Trophoblast cell (in vitro differentiated cells and primary cell): ENCODE measurements at regions not wholly inside any gene's neighbourhood (a gene's known extent, or its start where the extent isn't known, plus 50 kb on each side); places are given as distances from the start of the nearest gene placed in this dataset.
"Not testable (repeated sequence)": the region's sequence is repeated elsewhere in the genome, so short reads cannot be mapped to it uniquely, and the experiment has no call there.

Experiments used
- DNase-seq, 2 donors: peaks; one replicate each; pipeline ENCODE4 v3.0.0-alpha.2; 2016
- H2AFZ ChIP-seq: 2 replicates; pipeline ENCODE4 v1.6.1; 2013; ENCODE audit warnings: low read length, moderate library complexity, mild to moderate bottlenecking; ENCODE audit not compliant: insufficient read depth, poor library complexity
- H2AK5ac ChIP-seq: 2 replicates; pipeline ENCODE4 v1.6.1; 2013; ENCODE audit warnings: mild to moderate bottlenecking, low read length
- H2BK120ac ChIP-seq: 2 replicates; pipeline ENCODE4 v1.6.1; 2013; ENCODE audit warnings: low read length, mild to moderate bottlenecking, moderate library complexity; ENCODE audit not compliant: insufficient read depth, poor library complexity
- H2BK12ac ChIP-seq: 2 replicates; pipeline ENCODE4 v1.6.1; 2013; ENCODE audit warnings: mild to moderate bottlenecking, low read length, moderate library complexity
- H2BK5ac ChIP-seq: 2 replicates; pipeline ENCODE4 v1.6.1; 2013; ENCODE audit warnings: low read length, low read depth, moderate library complexity, mild to moderate bottlenecking; ENCODE audit not compliant: poor library complexity
- H3K14ac ChIP-seq: 2 replicates; pipeline ENCODE4 v1.6.1; 2013; ENCODE audit warnings: mild to moderate bottlenecking, low read length
- H3K18ac ChIP-seq: 2 replicates; pipeline ENCODE4 v1.6.1; 2013; ENCODE audit warnings: mild to moderate bottlenecking, low read length
- H3K23ac ChIP-seq: 2 replicates; pipeline ENCODE4 v1.6.1; 2013; ENCODE audit warnings: low read length
- H3K27ac ChIP-seq: 2 replicates; pipeline ENCODE4 v1.5.1; 2013; ENCODE audit warnings: low read depth, mild to moderate bottlenecking, inconsistent platforms, low read length, moderate library complexity
- H3K27me3 ChIP-seq: 2 replicates; pipeline ENCODE4 v1.6.1; 2013; ENCODE audit warnings: inconsistent platforms, mild to moderate bottlenecking, low read length, moderate library complexity; ENCODE audit not compliant: insufficient read depth
- H3K36me3 ChIP-seq, 2 experiments: 1 replicate in 1 of 2; 2 replicates in 1 of 2; pipeline ENCODE4 v1.6.1; 2013; ENCODE audit warnings: low read length in 2 of 2, mild to moderate bottlenecking in 2 of 2, moderate library complexity in 1 of 2; ENCODE audit not compliant: insufficient read depth in 2 of 2, control insufficient read depth in 1 of 2
- H3K4ac ChIP-seq: 2 replicates; pipeline ENCODE4 v1.6.1; 2013; ENCODE audit warnings: low read depth, mild to moderate bottlenecking, low read length, moderate library complexity
- H3K4me1 ChIP-seq, 2 experiments: 1 replicate in 1 of 2; 2 replicates in 1 of 2; pipeline ENCODE4 v1.6.1; 2013; ENCODE audit warnings: low read length in 2 of 2, mild to moderate bottlenecking in 2 of 2, moderate library complexity in 1 of 2; ENCODE audit not compliant: insufficient read depth in 2 of 2, control insufficient read depth in 1 of 2
- H3K4me2 ChIP-seq: 2 replicates; pipeline ENCODE4 v1.6.1; 2013; ENCODE audit warnings: inconsistent platforms, mild to moderate bottlenecking, low read length, moderate library complexity
- H3K4me3 ChIP-seq: 2 replicates; pipeline ENCODE4 v1.5.1; 2013; ENCODE audit warnings: mild to moderate bottlenecking, low read depth, low read length, inconsistent platforms
- H3K79me1 ChIP-seq: one replicate; pipeline ENCODE4 v1.6.1; 2013; ENCODE audit warnings: low read length
- H3K79me2 ChIP-seq: 2 replicates; pipeline ENCODE4 v1.6.1; 2013; ENCODE audit warnings: low read length, mild to moderate bottlenecking; ENCODE audit not compliant: control insufficient read depth, insufficient read depth, poor library complexity
- H3K9ac ChIP-seq: 2 replicates; pipeline ENCODE4 v1.6.1; 2013; ENCODE audit warnings: mild to moderate bottlenecking, low read length
- H3K9me3 ChIP-seq: 2 replicates; pipeline ENCODE4 v1.6.1; 2013; ENCODE audit warnings: low read depth, mild to moderate bottlenecking, control low read depth, inconsistent platforms, low read length; ENCODE audit not compliant: insufficient read depth
- H4K12ac ChIP-seq: 2 replicates; pipeline ENCODE4 v1.6.1; 2013; ENCODE audit warnings: low read depth, mild to moderate bottlenecking, low read length, moderate library complexity
- H4K8ac ChIP-seq: 2 replicates; pipeline ENCODE4 v1.6.1; 2013; ENCODE audit warnings: low read depth, mild to moderate bottlenecking, low read length, moderate library complexity
- H4K91ac ChIP-seq: one replicate; pipeline ENCODE4 v1.6.1; 2013; ENCODE audit warnings: low read depth, mild to moderate bottlenecking, low read length, moderate library complexity
- WGBS: extraction: QIAGEN DNeasy Blood & Tissue Kit; methylation state at CpG from one replicate; pipeline ENCODE4 v1.1.7; 2013; ENCODE audit warnings: missing lambda C conversion rate; ENCODE audit not compliant: insufficient read length, insufficient coverage; ENCODE audit errors: extremely low coverage; 5-methylcytosine and 5-hydroxymethylcytosine counted together

DNA sequence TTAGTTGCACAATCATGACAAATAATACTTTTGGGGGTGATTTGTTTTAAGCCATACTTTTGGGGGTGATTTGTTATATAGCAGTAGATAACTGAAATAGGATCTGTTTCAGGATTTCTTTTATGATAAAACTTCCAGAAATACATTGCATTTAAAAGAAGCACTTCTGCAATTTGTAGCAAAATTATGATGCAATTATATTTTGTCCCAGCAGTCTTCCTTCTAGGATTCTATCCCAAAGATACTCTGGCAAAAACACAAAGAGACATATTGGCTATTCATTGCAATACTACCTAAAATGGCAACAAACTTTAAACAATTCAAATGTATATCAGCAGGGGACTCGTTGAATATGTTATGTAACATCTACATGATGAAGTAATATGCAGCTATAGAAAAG is 78.9 kb upstream of the ANKRD28 start:
- no peak overlapping the region for H3K4me2 ChIP-seq
- H3K4me1 ChIP-seq = no peaks in the 10 kb centered on the region

DNA sequence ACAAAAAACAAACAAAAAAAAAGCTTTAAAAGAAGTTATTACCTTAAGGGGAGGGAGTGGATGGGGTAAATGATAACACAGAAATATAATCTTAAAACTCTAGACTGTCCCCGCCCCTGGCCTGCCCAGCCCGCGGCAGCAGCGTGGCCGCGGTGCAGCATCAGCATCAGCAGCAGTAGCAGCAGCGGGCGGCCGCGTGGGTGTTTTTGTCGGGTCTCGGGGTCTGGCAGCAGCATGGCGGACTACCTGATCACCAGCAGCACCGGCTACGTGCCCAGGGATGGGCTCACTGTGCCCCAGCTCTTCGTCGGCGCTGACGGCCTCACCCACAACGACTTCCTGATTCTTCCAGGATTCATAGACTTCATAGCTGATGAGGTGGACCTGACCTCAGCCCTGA is 80.0 kb upstream of the ANKRD28 start:
- H3K4me3 ChIP-seq = no peak overlapping the region
- H3K4ac ChIP-seq = no peak overlapping the region
- H4K8ac ChIP-seq = no peak overlapping the region
- H3K79me1 ChIP-seq = no peaks in the 10 kb centered on the region
- no peak overlapping the region for H4K91ac ChIP-seq
- H3K23ac ChIP-seq = no peak overlapping the region
- no peaks in the 10 kb centered on the region for H3K9me3 ChIP-seq
- no peak overlapping the region for H2BK12ac ChIP-seq
- H3K18ac ChIP-seq = no peak overlapping the region
- DNase-seq = no peak
- H3K79me2 ChIP-seq = no peaks in the 10 kb centered on the region
- no peak overlapping the region for H3K27ac ChIP-seq
- H3K4me1 ChIP-seq = no peaks in the 10 kb centered on the region
- no peak overlapping the region for H2AFZ ChIP-seq
- WGBS = no CpG with 5 or more reads among the region's 20 CpGs
- H3K14ac ChIP-seq = no peak overlapping the region
- H2BK120ac ChIP-seq = no peak overlapping the region
- H3K9ac ChIP-seq = no peak overlapping the region
- H3K4me2 ChIP-seq = no peak overlapping the region
- no peaks in the 10 kb centered on the region for H3K27me3 ChIP-seq
- no peaks in the 10 kb centered on the region for H3K36me3 ChIP-seq
- H4K12ac ChIP-seq = no peak overlapping the region
- H2BK5ac ChIP-seq = no peak overlapping the region
- no peak overlapping the region for H2AK5ac ChIP-seq

More for the DNA sequence above, 78.9 kb upstream of the ANKRD28 start:
- no peak for DNase-seq
- Histone ChIP-seq H2BK12ac (no peak overlapping the region), H4K12ac (no peak overlapping the region), H4K8ac (no peak overlapping the region), H3K27ac (no peak overlapping the region), H3K27me3 (no peaks in the 10 kb centered on the region), H3K79me1 (no peaks in the 10 kb centered on the region), H3K18ac (no peak overlapping the region), H3K79me2 (no peaks in the 10 kb centered on the region), H3K4me3 (no peak overlapping the region), H2AFZ (no peak overlapping the region), H2AK5ac (no peak overlapping the region), H2BK5ac (no peak overlapping the region), H3K36me3 (no peaks in the 10 kb centered on the region), H3K14ac (no peak overlapping the region), H2BK120ac (no peak overlapping the region), H3K23ac (no peak overlapping the region), H3K4ac (no peak overlapping the region), H4K91ac (no peak overlapping the region), H3K9me3 (no peaks in the 10 kb centered on the region), H3K9ac (no peak overlapping the region)
- WGBS = no CpG with 5 or more reads among the region's 1 CpG

DNA sequence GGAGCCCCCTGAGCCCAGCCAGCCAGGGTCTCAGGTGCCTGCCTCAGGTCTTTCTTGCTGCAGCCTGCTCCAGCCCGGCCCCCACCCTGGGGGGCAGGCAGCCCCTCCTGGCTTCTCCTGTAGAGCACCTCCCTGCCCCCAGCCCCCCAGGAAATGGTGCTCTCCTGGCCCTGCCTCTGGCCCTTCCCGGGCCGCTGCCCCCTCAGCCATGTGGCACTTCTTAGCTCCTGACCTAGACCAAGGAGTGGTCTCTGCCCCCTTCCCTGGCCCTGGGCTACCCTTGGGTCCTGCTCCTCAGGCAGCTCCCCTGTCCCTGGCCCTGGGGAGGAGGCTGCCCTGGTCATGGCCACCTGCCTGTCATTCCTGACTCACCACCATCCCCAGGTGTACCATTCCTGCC is 82.0 kb upstream of the ANKRD28 start:
- H4K8ac ChIP-seq, H3K4me1 ChIP-seq, H3K18ac ChIP-seq, H3K27me3 ChIP-seq, H3K79me1 ChIP-seq, H4K12ac ChIP-seq, H3K4me3 ChIP-seq, H3K79me2 ChIP-seq, H2BK5ac ChIP-seq, H3K14ac ChIP-seq, H2AK5ac ChIP-seq, DNase-seq, H2BK120ac ChIP-seq, H3K36me3 ChIP-seq, H3K23ac ChIP-seq, H3K4me2 ChIP-seq, H2AFZ ChIP-seq, H4K91ac ChIP-seq, H3K9ac ChIP-seq, H3K9me3 ChIP-seq, H3K27ac ChIP-seq, H2BK12ac ChIP-seq, H3K4ac ChIP-seq: not testable (repeated sequence)
- WGBS = no CpG with 5 or more reads among the region's 3 CpGs

- Histone ChIP-seq H4K8ac (no peak overlapping the region), H3K9ac (no peak overlapping the region), H3K14ac (no peak overlapping the region), H2BK12ac (no peak overlapping the region), H2BK120ac (no peak overlapping the region), H2AFZ (no peak overlapping the region), H3K4me1 (no peaks in the 10 kb centered on the region), H3K9me3 (no peaks in the 10 kb centered on the region), H3K79me2 (no peaks in the 10 kb centered on the region), H3K79me1 (no peaks in the 10 kb centered on the region), H4K91ac (no peak overlapping the region), H3K27ac (no peak overlapping the region), H2BK5ac (no peak overlapping the region), H3K27me3 (no peaks in the 10 kb centered on the region), H3K4ac (no peak overlapping the region), H3K4me3 (no peak overlapping the region), H2AK5ac (no peak overlapping the region), H3K23ac (no peak overlapping the region), H4K12ac (no peak overlapping the region), H3K4me2 (no peak overlapping the region), H3K36me3 (no peaks in the 10 kb centered on the region), H3K18ac (no peak overlapping the region)
- no peak for DNase-seq
- WGBS = no CpG with 5 or more reads among the region's 2 CpGs
Measured at GRCh38 chr3:15882577-15882976, 84.8 kb upstream of the ANKRD28 start.
